Thyroid gland (tissue), 4 donors: ENCODE measurements at regions not wholly inside any gene's neighbourhood (a gene's known extent, or its start where the extent isn't known, plus 50 kb on each side); places are given as distances from the start of the nearest gene placed in this dataset.

Source experiments
- CTCF ChIP-seq, 6 experiments: fragments of 200-600 bp in 3 of 6; fragments of 450-650 bp in 3 of 6; sonication (generic) in 3 of 6; IDR thresholded peaks; one replicate each; pipeline ENCODE4 v1.5.1; 2016 to 2019; ENCODE audit warnings: antibody characterized with exemption in 6 of 6, mild to moderate bottlenecking in 2 of 6, inconsistent platforms in 1 of 6, moderate library complexity in 1 of 6
- POLR2A ChIP-seq, 2 donors: fragments of 450-650 bp; IDR thresholded peaks; one replicate each; pipeline ENCODE4 v1.6.1; 2017; ENCODE audit warnings: antibody characterized with exemption in 2 of 2, mild to moderate bottlenecking in 2 of 2, moderate library complexity in 1 of 2

- TF ChIP-seq POLR2A (IDR thresholded peaks at IDR 0.05) (no peak), CTCF (IDR thresholded peaks at IDR 0.05) (no peak)
Measured at GRCh38 chr20:53819973-53820451, 226.4 kb upstream of the ZNF217 start.
